Heart left ventricle (tissue), 13 donors: ENCODE measurements at regions not wholly inside any gene's neighbourhood (a gene's known extent, or its start where the extent isn't known, plus 50 kb on each side); places are given as distances from the start of the nearest gene placed in this dataset.

Source experiments
- POLR2A ChIP-seq, 2 donors: fragments of 450-650 bp; IDR thresholded peaks; one replicate each; pipeline ENCODE4 v1.6.1; 2017; ENCODE audit warnings: antibody characterized with exemption in 2 of 2, mild to moderate bottlenecking in 2 of 2, moderate library complexity in 2 of 2
- TF ChIP-seq, protein P1 (sequence below), 12 donors: fragments of 200-600 bp; sonication (generic) in 4 of 12; IDR thresholded peaks; one replicate each; pipeline versions ENCODE4 v1.5.0 to v1.8.0; 2018 to 2022; ENCODE audit warnings: antibody characterized with exemption in 12 of 12, mild to moderate bottlenecking in 5 of 12
- donor health status: ischemic (EF 13 %, LVEDD 7.1; RV severe dilation, severe dysfunction).
- donor health status: DM: no; HTN: yes; CAD: no.
- donor health status: DM: no; HTN: no; CAD: no.
- donor health status: ischemic (EF 25% LVEDD 6.9; RV normal size, moderate dysfunction).
- donor health status: ischemic (EF 25% LVEDD 5.7; RV mildly dilated, moderate dysfunction).
- donor health status: ischemic (EF 35%, LVEDD 5.7; RV mildly dilated, moderate dysfunction).
- donor health status: nonischemic (EF 11% LVEDD 7.7; RV severe dilation, severe dysfunction).
- donor health status: DM: yes; HTN: yes; CAD: no.
- donor health status: PGD.
- donor health status: ischemic (EF 29% LVEDD 5.4; RV normal size, mild dysfunction).
- donor health status: nonischemic (EF 23%, LVEDD 6.1; RV moderate dilation, normal function).

DNA sequence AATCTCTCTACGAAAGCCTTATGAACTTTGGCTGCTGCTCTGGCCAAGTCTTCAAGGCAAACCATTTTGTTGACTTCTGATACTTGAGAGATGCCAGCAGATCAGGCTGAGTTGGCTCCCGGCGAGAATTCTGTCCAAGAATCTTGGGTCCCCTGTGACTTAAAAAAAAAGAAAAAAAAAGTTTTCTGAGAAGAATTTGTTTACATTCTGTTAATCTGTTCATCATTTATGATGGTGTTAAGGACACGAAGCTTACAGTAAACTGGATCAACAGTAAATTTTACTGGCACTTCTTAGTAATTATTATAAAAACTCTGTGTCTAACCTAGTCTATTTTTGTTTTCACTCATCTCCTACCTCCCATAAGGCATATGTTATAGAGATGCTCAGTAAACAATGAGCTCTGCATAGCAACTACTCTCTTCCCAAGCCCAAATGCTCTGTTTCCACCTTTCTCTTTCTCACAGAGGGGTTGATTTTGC is 320.9 kb upstream of the RASGRP1 start:
- TF ChIP-seq POLR2A (IDR thresholded peaks at IDR 0.05), result no peak
- TF ChIP-seq, protein P1, sequence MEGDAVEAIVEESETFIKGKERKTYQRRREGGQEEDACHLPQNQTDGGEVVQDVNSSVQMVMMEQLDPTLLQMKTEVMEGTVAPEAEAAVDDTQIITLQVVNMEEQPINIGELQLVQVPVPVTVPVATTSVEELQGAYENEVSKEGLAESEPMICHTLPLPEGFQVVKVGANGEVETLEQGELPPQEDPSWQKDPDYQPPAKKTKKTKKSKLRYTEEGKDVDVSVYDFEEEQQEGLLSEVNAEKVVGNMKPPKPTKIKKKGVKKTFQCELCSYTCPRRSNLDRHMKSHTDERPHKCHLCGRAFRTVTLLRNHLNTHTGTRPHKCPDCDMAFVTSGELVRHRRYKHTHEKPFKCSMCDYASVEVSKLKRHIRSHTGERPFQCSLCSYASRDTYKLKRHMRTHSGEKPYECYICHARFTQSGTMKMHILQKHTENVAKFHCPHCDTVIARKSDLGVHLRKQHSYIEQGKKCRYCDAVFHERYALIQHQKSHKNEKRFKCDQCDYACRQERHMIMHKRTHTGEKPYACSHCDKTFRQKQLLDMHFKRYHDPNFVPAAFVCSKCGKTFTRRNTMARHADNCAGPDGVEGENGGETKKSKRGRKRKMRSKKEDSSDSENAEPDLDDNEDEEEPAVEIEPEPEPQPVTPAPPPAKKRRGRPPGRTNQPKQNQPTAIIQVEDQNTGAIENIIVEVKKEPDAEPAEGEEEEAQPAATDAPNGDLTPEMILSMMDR (IDR thresholded peaks at IDR 0.05), result no peak
